Lower leg skin (tissue), 4 donors: ENCODE measurements at regions not wholly inside any gene's neighbourhood (a gene's known extent, or its start where the extent isn't known, plus 50 kb on each side); places are given as distances from the start of the nearest gene placed in this dataset.

ENCODE experiments used
- DNase-seq, 2 donors: peaks; one replicate each; pipeline ENCODE4 v3.0.0-alpha.2; 2019; ENCODE audit warnings: low spot score in 2 of 2
- H3K4me3 ChIP-seq: fragments of 200-600 bp; sonication (generic); 2 replicates; pipeline ENCODE4 v1.5.1; 2017; ENCODE audit warnings: mild to moderate bottlenecking, low read depth; ENCODE audit not compliant: poor library complexity, severe bottlenecking
- CTCF ChIP-seq, 3 donors: fragments of 450-650 bp; IDR thresholded peaks; one replicate each; pipeline ENCODE4 v1.5.1; 2016; ENCODE audit warnings: antibody characterized with exemption in 3 of 3, mild to moderate bottlenecking in 3 of 3, moderate library complexity in 2 of 3
- POLR2A ChIP-seq, 2 donors: fragments of 450-650 bp; IDR thresholded peaks; one replicate each; pipeline ENCODE4 v1.6.1; 2016 to 2017; ENCODE audit warnings: antibody characterized with exemption in 2 of 2, mild to moderate bottlenecking in 1 of 2, moderate library complexity in 1 of 2
- WGBS, 2 donors: methylation state at CpG; one replicate each; pipeline ENCODE4 v1.1.5; 2018; 5-methylcytosine and 5-hydroxymethylcytosine counted together
- intact Hi-C: fragments of 100-400 bp; cut with DNase I; formaldehyde crosslinking; loops from one replicate; pipeline ENCODE4 v1.15.0; 2023; ENCODE audit warnings: low total_unique reads

DNA sequence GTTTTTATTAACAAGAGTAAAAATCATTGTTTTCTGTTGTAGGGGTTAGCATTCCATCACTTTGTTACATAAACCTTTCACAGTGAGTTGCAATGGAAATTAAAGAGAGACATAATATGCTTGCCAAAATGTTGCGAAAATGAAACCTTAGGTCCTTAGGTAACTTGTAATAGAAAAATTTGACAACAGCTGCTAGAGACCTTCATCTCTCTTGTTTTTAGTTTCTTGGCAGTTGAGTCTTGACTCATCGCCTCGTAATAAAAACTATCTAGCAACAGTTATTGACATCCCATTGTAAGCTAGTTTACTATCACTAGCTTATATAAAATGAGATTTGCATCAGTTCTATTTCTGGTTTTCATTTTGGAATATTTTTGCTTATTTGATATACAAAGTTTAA is 179.0 kb upstream of the MMS22L start:
- DNase-seq, result no peak
- intact Hi-C loops, result no loop called here
- 44 to 70% methylated on average over 3 of the region's 3 CpGs for WGBS, 2 donors

GRCh38 chr6:97462938-97463598 is 180.1 kb upstream of the MMS22L start:
- WGBS, 2 donors, result 58 to 69% methylated on average over 4 of the region's 4 CpGs

More for the DNA sequence above, 179.0 kb upstream of the MMS22L start:
- no peak for TF ChIP-seq POLR2A (IDR thresholded peaks at IDR 0.05)
- H3K4me3 ChIP-seq, result no peak overlapping the region

GRCh38 chr6:97465877-97466561 is 183.0 kb upstream of the MMS22L start:
- TF ChIP-seq POLR2A (IDR thresholded peaks at IDR 0.05) (no peak), CTCF (IDR thresholded peaks at IDR 0.05) (no peak)
- intact Hi-C loops, result no loop called here
- 33 to 37% methylated on average over 6 of the region's 6 CpGs for WGBS, 2 donors
- DNase-seq, result no peak
- H3K4me3 ChIP-seq, result no peak overlapping the region

More at GRCh38 chr6:97462938-97463598, 180.1 kb upstream of the MMS22L start:
- DNase-seq, result no peak
- no peak for TF ChIP-seq POLR2A (IDR thresholded peaks at IDR 0.05)
- no peak for TF ChIP-seq CTCF (IDR thresholded peaks at IDR 0.05)
- intact Hi-C loops, result no loop called here
- H3K4me3 ChIP-seq, result no peak overlapping the region

GRCh38 chr6:97468981-97469380 is 186.0 kb upstream of the MMS22L start:
- no peak for DNase-seq
- TF ChIP-seq CTCF (IDR thresholded peaks at IDR 0.05), result no peak
- no peak for TF ChIP-seq POLR2A (IDR thresholded peaks at IDR 0.05)
- intact Hi-C loops, result no loop called here
- H3K4me3 ChIP-seq, result no peak overlapping the region

DNA sequence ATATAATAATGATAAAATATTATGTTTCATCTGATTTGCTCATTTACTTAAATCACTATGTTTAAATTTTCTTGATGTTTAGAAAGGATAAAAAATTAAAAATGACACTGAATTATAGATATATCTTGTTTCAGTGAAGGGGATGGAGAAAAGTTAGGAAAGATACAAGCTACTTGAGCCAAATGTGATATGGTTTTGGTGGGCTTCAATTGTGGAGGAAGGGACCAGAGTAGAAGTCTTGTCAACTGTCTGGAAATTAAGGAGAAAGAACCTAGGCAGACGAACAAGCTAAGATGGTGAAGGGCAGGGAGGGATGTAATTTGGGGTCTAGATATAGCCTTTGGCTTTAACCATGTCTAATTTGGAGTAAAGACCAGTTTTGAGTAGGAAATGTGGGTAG is 186.4 kb upstream of the MMS22L start:
- WGBS, 2 donors, result 70 to 83% methylated on average over 1 of the region's 1 CpG
- H3K4me3 ChIP-seq, result no peak overlapping the region
- DNase-seq, result no peak
- intact Hi-C loops, result no loop called here
- TF ChIP-seq CTCF (IDR thresholded peaks at IDR 0.05) (no peak), POLR2A (IDR thresholded peaks at IDR 0.05) (no peak)

- 50 to 61% methylated on average over 2 of the region's 2 CpGs for WGBS, 2 donors
- intact Hi-C loops, result no loop called here
- TF ChIP-seq CTCF (IDR thresholded peaks at IDR 0.05) (no peak), POLR2A (IDR thresholded peaks at IDR 0.05) (no peak)
- no peak overlapping the region for H3K4me3 ChIP-seq
- DNase-seq, result no peak
Observed at GRCh38 chr6:97470322-97470721, 187.3 kb upstream of the MMS22L start.
